ENCODE measurements at regions not wholly inside any gene's neighbourhood (a gene's known extent, or its start where the extent isn't known, plus 50 kb on each side); places are given as distances from the start of the nearest gene placed in this dataset.

GRCh38 chr2:220076734-220077133, 449.3 kb downstream of the SLC4A3 start:
- WGBS, 2 donors (ENCODE audit: extremely low coverage in 2 of 2, insufficient read length in 2 of 2, insufficient replicate concordance in 1 of 2): no CpG with 5 or more reads among the region's 9 CpGs
- Histone ChIP-seq H4K91ac (ENCODE audit: low read depth, low read length, poor library complexity) (no peak overlapping the region), H3K18ac (ENCODE audit: low read length) (no peak overlapping the region), H3K4me1 (ENCODE audit: control insufficient read depth in 2 of 2, insufficient read depth in 1 of 2, low read depth in 1 of 2, low read length in 2 of 2) (peaks cover 11 to 12% of the 10 kb centered on the region in 2 donors), H2BK120ac (ENCODE audit: low read depth, low read length) (no peak overlapping the region), H2AK5ac (ENCODE audit: low read depth, low read length) (no peak overlapping the region), H3K79me1 (ENCODE audit: low read depth, low read length) (no peaks in the 10 kb centered on the region), H3K4me2 (ENCODE audit: insufficient read depth, low read length, poor library complexity, severe bottlenecking) (no peak overlapping the region), H3K23ac (ENCODE audit: low read depth, low read length, poor library complexity) (no peak overlapping the region), H3K36me3 (replicated peaks in 1 of 2; ENCODE audit: control insufficient read depth in 2 of 2, insufficient read depth in 2 of 2, low read length in 2 of 2) (no peaks in the 10 kb centered on the region), H3K14ac (ENCODE audit: low read length) (no peak overlapping the region), H2BK5ac (ENCODE audit: low read length) (no peak overlapping the region), H3K4ac (ENCODE audit: low read length) (no peak overlapping the region), H3K9me3 (replicated peaks in 1 of 2; ENCODE audit: control insufficient read depth in 2 of 2, insufficient read depth in 1 of 2, low read depth in 1 of 2, low read length in 2 of 2) (no peaks in the 10 kb centered on the region), H2AFZ (ENCODE audit: low read length) (peak overlapping the region; percentile 23), H3K27ac (replicated peaks; ENCODE audit: low read length) (no peak overlapping the region), H3K9ac (ENCODE audit: low read depth, low read length, poor library complexity) (no peak overlapping the region), H3K4me3 (ENCODE audit: low read length in 2 of 2) (no peak overlapping the region), H3K27me3 (ENCODE audit: control insufficient read depth in 3 of 3, insufficient read depth in 3 of 3, low read depth in 1 of 3, low read length in 3 of 3) (no peaks in the 10 kb centered on the region), H2BK15ac (ENCODE audit: low read length) (no peak overlapping the region), H2BK12ac (ENCODE audit: low read length) (no peak overlapping the region), H4K8ac (ENCODE audit: low read depth, low read length) (no peak overlapping the region)
- no peak for DNase-seq (ENCODE audit: low spot score)

GRCh38 chr2:220077488-220077887, 450.1 kb downstream of the SLC4A3 start:
- no peak overlapping the region for H4K8ac ChIP-seq (ENCODE audit: low read depth, low read length)
- H3K14ac ChIP-seq (ENCODE audit: low read length): no peak overlapping the region
- no peak overlapping the region for H3K4me3 ChIP-seq (ENCODE audit: low read length in 2 of 2)
- H3K9me3 ChIP-seq (replicated peaks in 1 of 2; ENCODE audit: control insufficient read depth in 2 of 2, insufficient read depth in 1 of 2, low read depth in 1 of 2, low read length in 2 of 2): no peaks in the 10 kb centered on the region
- no peak overlapping the region for H2BK5ac ChIP-seq (ENCODE audit: low read length)
- no peaks in the 10 kb centered on the region for H3K27me3 ChIP-seq (ENCODE audit: control insufficient read depth in 3 of 3, insufficient read depth in 3 of 3, low read depth in 1 of 3, low read length in 3 of 3)
- H3K36me3 ChIP-seq (replicated peaks in 1 of 2; ENCODE audit: control insufficient read depth in 2 of 2, insufficient read depth in 2 of 2, low read length in 2 of 2): no peaks in the 10 kb centered on the region
- H3K4ac ChIP-seq (ENCODE audit: low read length): no peak overlapping the region
- no peak overlapping the region for H3K23ac ChIP-seq (ENCODE audit: low read depth, low read length, poor library complexity)
- H2BK15ac ChIP-seq (ENCODE audit: low read length): no peak overlapping the region
- no peak for DNase-seq (ENCODE audit: low spot score)
- peak overlapping the region; percentile 8 for H3K27ac ChIP-seq (replicated peaks; ENCODE audit: low read length)
- H2AFZ ChIP-seq (ENCODE audit: low read length): peak overlapping the region; percentile 31
- no CpG with 5 or more reads among the region's 6 CpGs for WGBS, 2 donors (ENCODE audit: extremely low coverage in 2 of 2, insufficient read length in 2 of 2, insufficient replicate concordance in 1 of 2)
- H2BK120ac ChIP-seq (ENCODE audit: low read depth, low read length): no peak overlapping the region
- H2BK12ac ChIP-seq (ENCODE audit: low read length): no peak overlapping the region
- H4K91ac ChIP-seq (ENCODE audit: low read depth, low read length, poor library complexity): no peak overlapping the region
- H3K4me2 ChIP-seq (ENCODE audit: insufficient read depth, low read length, poor library complexity, severe bottlenecking): no peak overlapping the region
- H3K18ac ChIP-seq (ENCODE audit: low read length): no peak overlapping the region
- no peak overlapping the region for H3K9ac ChIP-seq (ENCODE audit: low read depth, low read length, poor library complexity)
- H2AK5ac ChIP-seq (ENCODE audit: low read depth, low read length): no peak overlapping the region
- H3K79me1 ChIP-seq (ENCODE audit: low read depth, low read length): no peaks in the 10 kb centered on the region
- H3K4me1 ChIP-seq (ENCODE audit: control insufficient read depth in 2 of 2, insufficient read depth in 1 of 2, low read depth in 1 of 2, low read length in 2 of 2): peaks cover 15 to 16% of the 10 kb centered on the region in 2 donors

DNA sequence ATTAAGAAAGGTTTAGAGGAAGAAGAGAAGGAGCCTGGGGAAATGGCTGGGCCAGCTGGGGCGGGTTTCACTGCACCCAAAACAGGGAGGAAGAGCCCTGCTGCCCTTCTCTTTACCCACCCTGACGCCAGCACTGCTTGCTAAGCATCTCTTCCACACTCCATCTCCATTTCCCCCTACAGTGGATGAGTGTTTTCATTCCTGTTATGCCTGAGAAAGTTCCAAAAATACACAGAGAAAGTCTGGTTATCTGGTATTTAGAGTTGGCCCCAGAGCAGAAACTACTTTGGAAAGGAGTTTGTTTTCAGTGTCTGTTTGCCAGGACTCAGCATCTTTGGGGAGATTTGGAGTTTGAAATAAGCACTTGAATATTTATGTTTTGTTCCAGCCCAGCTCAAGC, 451.0 kb downstream of the SLC4A3 start:
- no peak overlapping the region for H3K23ac ChIP-seq (ENCODE audit: low read depth, low read length, poor library complexity)
- H2BK5ac ChIP-seq (ENCODE audit: low read length): no peak overlapping the region
- H3K9me3 ChIP-seq (replicated peaks in 1 of 2; ENCODE audit: control insufficient read depth in 2 of 2, insufficient read depth in 1 of 2, low read depth in 1 of 2, low read length in 2 of 2): no peaks in the 10 kb centered on the region
- no peaks in the 10 kb centered on the region for H3K27me3 ChIP-seq (ENCODE audit: control insufficient read depth in 3 of 3, insufficient read depth in 3 of 3, low read depth in 1 of 3, low read length in 3 of 3)
- WGBS, 2 donors (ENCODE audit: extremely low coverage in 2 of 2, insufficient read length in 2 of 2, insufficient replicate concordance in 1 of 2): no CpG with 5 or more reads among the region's 2 CpGs
- H3K79me1 ChIP-seq (ENCODE audit: low read depth, low read length): no peaks in the 10 kb centered on the region
- peaks cover 16% of the 10 kb centered on the region in 2 donors for H3K4me1 ChIP-seq (ENCODE audit: control insufficient read depth in 2 of 2, insufficient read depth in 1 of 2, low read depth in 1 of 2, low read length in 2 of 2)
- H3K27ac ChIP-seq (replicated peaks; ENCODE audit: low read length): no peak overlapping the region
- DNase-seq (ENCODE audit: low spot score): no peak
- H3K9ac ChIP-seq (ENCODE audit: low read depth, low read length, poor library complexity): no peak overlapping the region
- peak overlapping the region; percentile 42 for H2AK5ac ChIP-seq (ENCODE audit: low read depth, low read length)
- no peak overlapping the region for H2AFZ ChIP-seq (ENCODE audit: low read length)
- no peak overlapping the region for H3K4ac ChIP-seq (ENCODE audit: low read length)
- H4K91ac ChIP-seq (ENCODE audit: low read depth, low read length, poor library complexity): no peak overlapping the region
- H2BK15ac ChIP-seq (ENCODE audit: low read length): no peak overlapping the region
- H2BK12ac ChIP-seq (ENCODE audit: low read length): no peak overlapping the region
- no peak overlapping the region for H4K8ac ChIP-seq (ENCODE audit: low read depth, low read length)
- no peak overlapping the region for H3K14ac ChIP-seq (ENCODE audit: low read length)
- H3K18ac ChIP-seq (ENCODE audit: low read length): no peak overlapping the region
- H3K36me3 ChIP-seq (replicated peaks in 1 of 2; ENCODE audit: control insufficient read depth in 2 of 2, insufficient read depth in 2 of 2, low read length in 2 of 2): no peaks in the 10 kb centered on the region
- no peak overlapping the region for H3K4me3 ChIP-seq (ENCODE audit: low read length in 2 of 2)
- no peak overlapping the region for H2BK120ac ChIP-seq (ENCODE audit: low read depth, low read length)
- no peak overlapping the region for H3K4me2 ChIP-seq (ENCODE audit: insufficient read depth, low read length, poor library complexity, severe bottlenecking)

GRCh38 chr2:220079595-220079994, 452.2 kb downstream of the SLC4A3 start:
- Histone ChIP-seq H3K27me3 (ENCODE audit: control insufficient read depth in 3 of 3, insufficient read depth in 3 of 3, low read depth in 1 of 3, low read length in 3 of 3) (no peaks in the 10 kb centered on the region), H3K14ac (ENCODE audit: low read length) (no peak overlapping the region), H3K4me2 (ENCODE audit: insufficient read depth, low read length, poor library complexity, severe bottlenecking) (no peak overlapping the region), H3K9ac (ENCODE audit: low read depth, low read length, poor library complexity) (no peak overlapping the region), H3K23ac (ENCODE audit: low read depth, low read length, poor library complexity) (no peak overlapping the region), H3K4me1 (ENCODE audit: control insufficient read depth in 2 of 2, insufficient read depth in 1 of 2, low read depth in 1 of 2, low read length in 2 of 2) (peaks cover 16% of the 10 kb centered on the region in 2 donors), H3K18ac (ENCODE audit: low read length) (no peak overlapping the region), H2BK5ac (ENCODE audit: low read length) (no peak overlapping the region), H3K4ac (ENCODE audit: low read length) (no peak overlapping the region), H4K91ac (ENCODE audit: low read depth, low read length, poor library complexity) (no peak overlapping the region), H3K79me1 (ENCODE audit: low read depth, low read length) (no peaks in the 10 kb centered on the region), H2BK12ac (ENCODE audit: low read length) (no peak overlapping the region), H2AFZ (ENCODE audit: low read length) (no peak overlapping the region), H2AK5ac (ENCODE audit: low read depth, low read length) (no peak overlapping the region), H4K8ac (ENCODE audit: low read depth, low read length) (no peak overlapping the region), H3K4me3 (ENCODE audit: low read length in 2 of 2) (no peak overlapping the region), H3K27ac (replicated peaks; ENCODE audit: low read length) (no peak overlapping the region), H2BK15ac (ENCODE audit: low read length) (no peak overlapping the region), H2BK120ac (ENCODE audit: low read depth, low read length) (no peak overlapping the region), H3K36me3 (replicated peaks in 1 of 2; ENCODE audit: control insufficient read depth in 2 of 2, insufficient read depth in 2 of 2, low read length in 2 of 2) (no peaks in the 10 kb centered on the region), H3K9me3 (replicated peaks in 1 of 2; ENCODE audit: control insufficient read depth in 2 of 2, insufficient read depth in 1 of 2, low read depth in 1 of 2, low read length in 2 of 2) (no peaks in the 10 kb centered on the region)
- no peak for DNase-seq (ENCODE audit: low spot score)
- no CpG with 5 or more reads among the region's 1 CpG for WGBS, 2 donors (ENCODE audit: extremely low coverage in 2 of 2, insufficient read length in 2 of 2, insufficient replicate concordance in 1 of 2)

Measured in neuronal stem cell (in vitro differentiated cells).